ENCODE measurements at regions not wholly inside any gene's neighbourhood (a gene's known extent, or its start where the extent isn't known, plus 50 kb on each side); places are given as distances from the start of the nearest gene placed in this dataset.

- DNase-seq: peak; percentile 24
- Mint-ChIP-seq H3K4me1 (no peaks in the 10 kb centered on the region), H3K4me3 (no peak overlapping the region), H3K9me3 (no peaks in the 10 kb centered on the region), H3K27ac (no peak overlapping the region), H3K27me3 (peaks cover 2% of the 10 kb centered on the region), H3K36me3 (ENCODE audit: low read depth) (no peaks in the 10 kb centered on the region)
- ChIA-PET CTCF (no interaction called here), POLR2A (no interaction called here)
Measured at GRCh38 chr21:36589352-36589971, 109.5 kb upstream of the SIM2 start.

- Mint-ChIP-seq H3K36me3 (ENCODE audit: low read depth) (no peaks in the 10 kb centered on the region), H3K4me3 (no peak overlapping the region), H3K27ac (no peak overlapping the region), H3K27me3 (peaks cover 4% of the 10 kb centered on the region), H3K4me1 (no peaks in the 10 kb centered on the region), H3K9me3 (no peaks in the 10 kb centered on the region)
- ChIA-PET CTCF (no interaction called here), POLR2A (no interaction called here)
- no peak for DNase-seq
Measured at GRCh38 chr21:36591326-36591970, 107.5 kb upstream of the SIM2 start.

- Mint-ChIP-seq H3K4me3 (no peak overlapping the region), H3K4me1 (no peaks in the 10 kb centered on the region), H3K9me3 (no peaks in the 10 kb centered on the region), H3K27me3 (peaks cover 17% of the 10 kb centered on the region), H3K36me3 (ENCODE audit: low read depth) (no peaks in the 10 kb centered on the region), H3K27ac (no peak overlapping the region)
- ChIA-PET CTCF (interaction anchor here (1.2 to 2.1 kb wide), 2 partner anchors 10 to 34 kb away, joined by 4 to 5 read pairs; no protein-coding TSS in a partner anchor), POLR2A (no interaction called here)
- no peak for DNase-seq
Measured at GRCh38 chr21:36596174-36596573, 102.7 kb upstream of the SIM2 start.

- H3K36me3 Mint-ChIP-seq (ENCODE audit: low read depth): no peaks in the 10 kb centered on the region
- no peaks in the 10 kb centered on the region for H3K4me1 Mint-ChIP-seq
Measured at GRCh38 chr21:36601362-36601761, 97.6 kb upstream of the SIM2 start.

GRCh38 chr21:36602735-36603134 is 96.2 kb upstream of the SIM2 start:
- H3K4me1 Mint-ChIP-seq: no peaks in the 10 kb centered on the region
- no peak overlapping the region for H3K4me3 Mint-ChIP-seq
- peaks cover 14% of the 10 kb centered on the region for H3K27me3 Mint-ChIP-seq
- CTCF ChIA-PET: no interaction called here
- DNase-seq: no peak
- POLR2A ChIA-PET: no interaction called here
- no peaks in the 10 kb centered on the region for H3K36me3 Mint-ChIP-seq (ENCODE audit: low read depth)
- no peaks in the 10 kb centered on the region for H3K9me3 Mint-ChIP-seq
- no peak overlapping the region for H3K27ac Mint-ChIP-seq

More at GRCh38 chr21:36601362-36601761, 97.6 kb upstream of the SIM2 start:
- peaks cover 19% of the 10 kb centered on the region for H3K27me3 Mint-ChIP-seq
- no peak overlapping the region for H3K27ac Mint-ChIP-seq
- no peak overlapping the region for H3K4me3 Mint-ChIP-seq
- CTCF ChIA-PET: no interaction called here
- DNase-seq: no peak
- POLR2A ChIA-PET: no interaction called here
- no peaks in the 10 kb centered on the region for H3K9me3 Mint-ChIP-seq

GRCh38 chr21:36603221-36603620 is 95.7 kb upstream of the SIM2 start:
- no peak overlapping the region for H3K4me3 Mint-ChIP-seq
- H3K4me1 Mint-ChIP-seq: no peaks in the 10 kb centered on the region
- H3K9me3 Mint-ChIP-seq: no peaks in the 10 kb centered on the region
- peaks cover 14% of the 10 kb centered on the region for H3K27me3 Mint-ChIP-seq
- ChIA-PET CTCF (no interaction called here), POLR2A (no interaction called here)
- H3K27ac Mint-ChIP-seq: no peak overlapping the region
- DNase-seq: no peak
- no peaks in the 10 kb centered on the region for H3K36me3 Mint-ChIP-seq (ENCODE audit: low read depth)

- no peak overlapping the region for H3K4me3 Mint-ChIP-seq
- H3K36me3 Mint-ChIP-seq (ENCODE audit: low read depth): no peaks in the 10 kb centered on the region
- ChIA-PET CTCF (no interaction called here), POLR2A (no interaction called here)
- no peak overlapping the region for H3K27ac Mint-ChIP-seq
- peaks cover 5% of the 10 kb centered on the region for H3K27me3 Mint-ChIP-seq
- no peak for DNase-seq
- no peaks in the 10 kb centered on the region for H3K4me1 Mint-ChIP-seq
- H3K9me3 Mint-ChIP-seq: no peaks in the 10 kb centered on the region
Measured at GRCh38 chr21:36605426-36605825, 93.5 kb upstream of the SIM2 start.

- Mint-ChIP-seq H3K36me3 (ENCODE audit: low read depth) (no peaks in the 10 kb centered on the region), H3K4me3 (no peak overlapping the region), H3K27ac (no peak overlapping the region), H3K9me3 (no peaks in the 10 kb centered on the region), H3K27me3 (peaks cover 5% of the 10 kb centered on the region), H3K4me1 (no peaks in the 10 kb centered on the region)
- POLR2A ChIA-PET: no interaction called here
- DNase-seq: no peak
- CTCF ChIA-PET: no interaction called here
Measured at GRCh38 chr21:36606287-36606982, 92.5 kb upstream of the SIM2 start.

GRCh38 chr21:36606983-36607325 is 92.0 kb upstream of the SIM2 start:
- no peaks in the 10 kb centered on the region for H3K9me3 Mint-ChIP-seq

GRCh38 chr21:36608041-36608896 is 90.6 kb upstream of the SIM2 start:
- POLR2A ChIA-PET: no interaction called here
- Mint-ChIP-seq H3K27me3 (peaks cover 3% of the 10 kb centered on the region), H3K27ac (no peak overlapping the region), H3K9me3 (no peaks in the 10 kb centered on the region), H3K36me3 (ENCODE audit: low read depth) (no peaks in the 10 kb centered on the region), H3K4me1 (no peaks in the 10 kb centered on the region), H3K4me3 (no peak overlapping the region)
- DNase-seq: no peak
- CTCF ChIA-PET: no interaction called here

More at GRCh38 chr21:36606983-36607325, 92.0 kb upstream of the SIM2 start:
- no peaks in the 10 kb centered on the region for H3K36me3 Mint-ChIP-seq (ENCODE audit: low read depth)
- ChIA-PET POLR2A (no interaction called here), CTCF (interaction anchor here (0.9 kb wide), 1 partner anchor 23 kb away, joined by 3 read pairs; no protein-coding TSS in a partner anchor)
- no peaks in the 10 kb centered on the region for H3K4me1 Mint-ChIP-seq
- DNase-seq: no peak
- no peak overlapping the region for H3K4me3 Mint-ChIP-seq
- H3K27me3 Mint-ChIP-seq: peaks cover 5% of the 10 kb centered on the region
- H3K27ac Mint-ChIP-seq: no peak overlapping the region

GRCh38 chr21:36608897-36609225 is 90.1 kb upstream of the SIM2 start:
- Mint-ChIP-seq H3K27ac (no peak overlapping the region), H3K9me3 (no peaks in the 10 kb centered on the region), H3K27me3 (peaks cover 3% of the 10 kb centered on the region), H3K36me3 (ENCODE audit: low read depth) (no peaks in the 10 kb centered on the region), H3K4me3 (no peak overlapping the region), H3K4me1 (no peaks in the 10 kb centered on the region)
- ChIA-PET POLR2A (no interaction called here), CTCF (no interaction called here)
- DNase-seq: no peak

- Mint-ChIP-seq H3K4me3 (no peak overlapping the region), H3K36me3 (ENCODE audit: low read depth) (no peaks in the 10 kb centered on the region), H3K27me3 (peaks cover 3% of the 10 kb centered on the region), H3K9me3 (no peaks in the 10 kb centered on the region), H3K27ac (no peak overlapping the region), H3K4me1 (no peaks in the 10 kb centered on the region)
- DNase-seq: no peak
- ChIA-PET POLR2A (no interaction called here), CTCF (no interaction called here)
Measured at GRCh38 chr21:36609654-36610053, 89.3 kb upstream of the SIM2 start.

GRCh38 chr21:36610201-36610600 is 88.7 kb upstream of the SIM2 start:
- Mint-ChIP-seq H3K27me3 (peaks cover 3% of the 10 kb centered on the region), H3K27ac (no peak overlapping the region), H3K9me3 (no peaks in the 10 kb centered on the region), H3K4me1 (no peaks in the 10 kb centered on the region), H3K36me3 (ENCODE audit: low read depth) (no peaks in the 10 kb centered on the region), H3K4me3 (no peak overlapping the region)
- no peak for DNase-seq
- CTCF ChIA-PET: interaction anchor here (1.6 kb wide), 1 partner anchor 20 kb away, joined by 5 read pairs; no protein-coding TSS in a partner anchor
- POLR2A ChIA-PET: no interaction called here
